ENCODE measurements at regions not wholly inside any gene's neighbourhood (a gene's known extent, or its start where the extent isn't known, plus 50 kb on each side); places are given as distances from the start of the nearest gene placed in this dataset.

DNA sequence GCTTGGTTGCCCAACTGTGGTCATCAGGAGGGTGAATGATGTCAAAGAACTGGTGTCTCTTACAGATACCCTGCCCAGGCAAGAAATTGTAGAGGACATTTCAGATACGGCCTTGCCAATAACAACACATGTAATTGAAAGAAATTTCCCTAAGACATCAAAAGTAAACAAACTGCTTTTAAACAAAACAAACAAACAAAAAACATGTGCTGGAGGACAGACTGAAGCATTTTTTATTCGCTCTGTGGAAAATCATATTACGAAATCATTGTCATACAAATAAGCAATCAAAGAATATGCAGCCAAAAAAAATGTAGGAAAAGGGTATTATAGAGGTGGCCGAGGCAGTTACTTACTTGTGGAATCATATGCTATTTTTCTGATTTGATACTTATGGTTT is 52.1 kb upstream of the MYEOV start:
- Histone ChIP-seq H3K27me3 (ENCODE audit: control insufficient read depth, insufficient read depth, low read length) (no peaks in the 10 kb centered on the region), H3K4me1 (ENCODE audit: control insufficient read depth, insufficient read depth, low read length, poor library complexity, severe bottlenecking) (peaks cover 3% of the 10 kb centered on the region), H3K36me3 (ENCODE audit: control insufficient read depth, insufficient read depth, low read length) (no peaks in the 10 kb centered on the region), H3K9me3 (ENCODE audit: control insufficient read depth in 2 of 2, low read length in 2 of 2) (no peaks in the 10 kb centered on the region), H3K27ac (ENCODE audit: insufficient read depth, low read length, poor library complexity, severe bottlenecking) (no peak overlapping the region), H3K4me3 (ENCODE audit: low read depth, low read length) (no peak overlapping the region)
- DNase-seq (no peak), ATAC-seq (ENCODE audit: low read depth in 2 of 2) (no peak)
- H3K36me3 Mint-ChIP-seq, result peaks cover 3% of the 10 kb centered on the region
- H3K27ac Mint-ChIP-seq, result peak overlapping the region in 2 of 3 donors; percentile 74 to 90
- H3K4me1 Mint-ChIP-seq, result peaks cover 0 to 19% (median 8%) of the 10 kb centered on the region in 4 donors
- no peak overlapping the region for H3K4me3 Mint-ChIP-seq
- H3K27me3 Mint-ChIP-seq, result peaks cover 20% of the 10 kb centered on the region
- H3K9me3 Mint-ChIP-seq, result peaks cover 0 to 2% (median 0%) of the 10 kb centered on the region in 7 donors

DNA sequence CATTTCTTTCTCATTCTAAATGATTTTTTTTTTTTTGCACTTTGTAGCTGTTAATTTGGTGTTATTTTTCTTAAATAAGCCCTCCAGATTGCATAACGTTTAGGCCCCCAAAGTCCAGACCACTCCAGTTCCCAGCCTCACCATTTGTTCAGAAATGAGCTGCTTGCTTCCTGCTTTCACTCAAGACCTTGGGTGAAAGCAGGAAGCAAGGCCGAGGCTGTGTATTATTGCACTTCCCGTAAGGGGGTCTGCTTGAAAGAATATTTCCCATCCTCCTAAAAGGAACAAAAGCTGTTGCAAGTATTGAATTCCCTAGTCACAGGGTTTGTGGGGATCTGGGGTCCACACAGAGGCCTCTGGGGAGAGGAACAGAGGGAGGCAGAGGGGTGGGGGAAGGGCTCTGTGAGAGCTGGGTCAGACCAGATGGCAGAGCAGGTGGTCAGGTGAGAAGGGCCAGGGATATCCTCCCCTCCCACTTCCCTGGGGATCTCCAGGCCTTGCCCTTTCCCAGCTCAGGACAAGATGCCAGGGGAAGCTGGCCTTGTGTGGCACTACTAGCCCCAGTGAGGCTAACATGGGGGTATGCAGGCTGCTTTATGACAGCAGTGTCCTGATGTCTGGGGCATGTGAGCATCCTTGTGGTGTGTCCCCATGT is 51.6 kb upstream of the MYEOV start:
- peak overlapping the region in 1 of 4 donors; percentile 19 for H3K4me3 Mint-ChIP-seq
- peaks cover 3% of the 10 kb centered on the region for H3K4me1 ChIP-seq (ENCODE audit: control insufficient read depth, insufficient read depth, low read length, poor library complexity, severe bottlenecking)
- H3K36me3 ChIP-seq (ENCODE audit: control insufficient read depth, insufficient read depth, low read length), result no peaks in the 10 kb centered on the region
- no peak overlapping the region for H3K4me3 ChIP-seq (ENCODE audit: low read depth, low read length)
- no peaks in the 10 kb centered on the region for H3K9me3 ChIP-seq (ENCODE audit: control insufficient read depth in 2 of 2, low read length in 2 of 2)
- ATAC-seq (ENCODE audit: low read depth in 2 of 2) (no peak), DNase-seq (peak in 1 of 3 donors; percentile 13)
- H3K4me1 Mint-ChIP-seq, result peaks cover 0 to 19% (median 8%) of the 10 kb centered on the region in 4 donors
- peaks cover 0 to 2% (median 0%) of the 10 kb centered on the region in 7 donors for H3K9me3 Mint-ChIP-seq
- H3K27me3 ChIP-seq (ENCODE audit: control insufficient read depth, insufficient read depth, low read length), result no peaks in the 10 kb centered on the region
- peaks cover 20% of the 10 kb centered on the region for H3K27me3 Mint-ChIP-seq
- peaks cover 3% of the 10 kb centered on the region for H3K36me3 Mint-ChIP-seq
- peak overlapping the region; percentile 43 to 90 (median 74) for H3K27ac Mint-ChIP-seq
- no peak overlapping the region for H3K27ac ChIP-seq (ENCODE audit: insufficient read depth, low read length, poor library complexity, severe bottlenecking)

GRCh38 chr11:69243496-69244200 is 50.3 kb upstream of the MYEOV start:
- Histone ChIP-seq H3K27ac (ENCODE audit: insufficient read depth, low read length, poor library complexity, severe bottlenecking) (no peak overlapping the region), H3K36me3 (ENCODE audit: control insufficient read depth, insufficient read depth, low read length) (no peaks in the 10 kb centered on the region), H3K4me3 (ENCODE audit: low read depth, low read length) (no peak overlapping the region), H3K27me3 (ENCODE audit: control insufficient read depth, insufficient read depth, low read length) (no peaks in the 10 kb centered on the region), H3K9me3 (ENCODE audit: control insufficient read depth in 2 of 2, low read length in 2 of 2) (no peaks in the 10 kb centered on the region), H3K4me1 (ENCODE audit: control insufficient read depth, insufficient read depth, low read length, poor library complexity, severe bottlenecking) (peaks cover 3% of the 10 kb centered on the region)
- Mint-ChIP-seq H3K36me3 (peaks cover 3% of the 10 kb centered on the region), H3K4me1 (peaks cover 0 to 19% (median 8%) of the 10 kb centered on the region in 4 donors), H3K4me3 (no peak overlapping the region), H3K27me3 (peaks cover 14% of the 10 kb centered on the region), H3K27ac (no peak overlapping the region), H3K9me3 (peaks cover 0 to 2% (median 0%) of the 10 kb centered on the region in 7 donors)
- DNase-seq (no peak), ATAC-seq (ENCODE audit: low read depth in 2 of 2) (no peak)
